Neural progenitor cell (in vitro differentiated cells): ENCODE measurements at regions not wholly inside any gene's neighbourhood (a gene's known extent, or its start where the extent isn't known, plus 50 kb on each side); places are given as distances from the start of the nearest gene placed in this dataset.

Source experiments
- EZH2 ChIP-seq: fragments of 200-600 bp; sonication (generic); IDR thresholded peaks from 2 replicates; pipeline ENCODE4 v1.6.1; 2017; ENCODE audit warnings: antibody characterized with exemption, mild to moderate bottlenecking, moderate library complexity
- TF ChIP-seq, protein P1 (sequence below): fragments of 200-600 bp; sonication (generic); IDR thresholded peaks from 2 replicates; pipeline ENCODE4 v1.5.1; 2017; ENCODE audit warnings: antibody characterized with exemption, mild to moderate bottlenecking

- no peak for TF ChIP-seq EZH2
- TF ChIP-seq, protein P1, sequence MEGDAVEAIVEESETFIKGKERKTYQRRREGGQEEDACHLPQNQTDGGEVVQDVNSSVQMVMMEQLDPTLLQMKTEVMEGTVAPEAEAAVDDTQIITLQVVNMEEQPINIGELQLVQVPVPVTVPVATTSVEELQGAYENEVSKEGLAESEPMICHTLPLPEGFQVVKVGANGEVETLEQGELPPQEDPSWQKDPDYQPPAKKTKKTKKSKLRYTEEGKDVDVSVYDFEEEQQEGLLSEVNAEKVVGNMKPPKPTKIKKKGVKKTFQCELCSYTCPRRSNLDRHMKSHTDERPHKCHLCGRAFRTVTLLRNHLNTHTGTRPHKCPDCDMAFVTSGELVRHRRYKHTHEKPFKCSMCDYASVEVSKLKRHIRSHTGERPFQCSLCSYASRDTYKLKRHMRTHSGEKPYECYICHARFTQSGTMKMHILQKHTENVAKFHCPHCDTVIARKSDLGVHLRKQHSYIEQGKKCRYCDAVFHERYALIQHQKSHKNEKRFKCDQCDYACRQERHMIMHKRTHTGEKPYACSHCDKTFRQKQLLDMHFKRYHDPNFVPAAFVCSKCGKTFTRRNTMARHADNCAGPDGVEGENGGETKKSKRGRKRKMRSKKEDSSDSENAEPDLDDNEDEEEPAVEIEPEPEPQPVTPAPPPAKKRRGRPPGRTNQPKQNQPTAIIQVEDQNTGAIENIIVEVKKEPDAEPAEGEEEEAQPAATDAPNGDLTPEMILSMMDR, result no peak
These were observed 60.4 kb upstream of the BACE2 start for GRCh38 chr21:41107602-41108001.
